ENCODE measurements at regions not wholly inside any gene's neighbourhood (a gene's known extent, or its start where the extent isn't known, plus 50 kb on each side); places are given as distances from the start of the nearest gene placed in this dataset.

DNA sequence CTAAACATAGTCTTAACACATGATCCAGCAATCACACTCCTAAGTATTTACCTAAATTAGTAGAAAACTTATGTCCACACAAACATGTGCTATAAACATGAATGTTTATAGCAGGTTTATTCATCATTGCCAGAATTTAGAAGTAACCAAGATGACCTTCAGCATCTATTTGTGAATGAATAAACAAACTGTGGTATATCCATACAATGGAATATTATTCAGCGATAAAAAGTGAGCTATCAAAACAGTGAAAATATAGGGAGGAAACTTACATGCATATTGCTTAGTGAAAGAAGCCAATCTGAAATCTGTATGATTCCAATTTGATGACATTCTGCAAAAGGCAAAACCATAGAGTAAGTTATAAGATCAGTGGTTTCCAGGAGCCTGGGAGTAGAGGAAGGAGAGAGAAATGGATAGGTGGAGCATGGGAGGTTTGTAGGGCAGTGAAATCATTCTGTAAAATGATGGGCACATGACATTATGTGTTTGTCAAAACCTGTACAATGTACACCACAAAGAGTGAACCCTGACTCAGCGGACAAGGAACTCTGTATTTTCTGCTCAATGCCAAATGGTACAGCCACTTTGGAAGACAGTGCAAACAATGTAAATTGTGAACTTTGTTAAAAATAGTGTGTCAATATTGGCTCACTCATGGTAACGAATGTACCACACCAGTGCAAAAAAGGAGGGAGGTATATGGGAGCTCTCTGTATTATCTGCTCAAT lies 61.9 kb upstream of the IGFBP2 start:
- TF ChIP-seq EGR1 (IDR thresholded peaks at IDR 0.05) = no peak
- TF ChIP-seq, protein P1, sequence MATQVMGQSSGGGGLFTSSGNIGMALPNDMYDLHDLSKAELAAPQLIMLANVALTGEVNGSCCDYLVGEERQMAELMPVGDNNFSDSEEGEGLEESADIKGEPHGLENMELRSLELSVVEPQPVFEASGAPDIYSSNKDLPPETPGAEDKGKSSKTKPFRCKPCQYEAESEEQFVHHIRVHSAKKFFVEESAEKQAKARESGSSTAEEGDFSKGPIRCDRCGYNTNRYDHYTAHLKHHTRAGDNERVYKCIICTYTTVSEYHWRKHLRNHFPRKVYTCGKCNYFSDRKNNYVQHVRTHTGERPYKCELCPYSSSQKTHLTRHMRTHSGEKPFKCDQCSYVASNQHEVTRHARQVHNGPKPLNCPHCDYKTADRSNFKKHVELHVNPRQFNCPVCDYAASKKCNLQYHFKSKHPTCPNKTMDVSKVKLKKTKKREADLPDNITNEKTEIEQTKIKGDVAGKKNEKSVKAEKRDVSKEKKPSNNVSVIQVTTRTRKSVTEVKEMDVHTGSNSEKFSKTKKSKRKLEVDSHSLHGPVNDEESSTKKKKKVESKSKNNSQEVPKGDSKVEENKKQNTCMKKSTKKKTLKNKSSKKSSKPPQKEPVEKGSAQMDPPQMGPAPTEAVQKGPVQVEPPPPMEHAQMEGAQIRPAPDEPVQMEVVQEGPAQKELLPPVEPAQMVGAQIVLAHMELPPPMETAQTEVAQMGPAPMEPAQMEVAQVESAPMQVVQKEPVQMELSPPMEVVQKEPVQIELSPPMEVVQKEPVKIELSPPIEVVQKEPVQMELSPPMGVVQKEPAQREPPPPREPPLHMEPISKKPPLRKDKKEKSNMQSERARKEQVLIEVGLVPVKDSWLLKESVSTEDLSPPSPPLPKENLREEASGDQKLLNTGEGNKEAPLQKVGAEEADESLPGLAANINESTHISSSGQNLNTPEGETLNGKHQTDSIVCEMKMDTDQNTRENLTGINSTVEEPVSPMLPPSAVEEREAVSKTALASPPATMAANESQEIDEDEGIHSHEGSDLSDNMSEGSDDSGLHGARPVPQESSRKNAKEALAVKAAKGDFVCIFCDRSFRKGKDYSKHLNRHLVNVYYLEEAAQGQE (IDR thresholded peaks at IDR 0.05; ENCODE audit: low read depth) = no peak
- TF ChIP-seq CEBPB (IDR thresholded peaks at IDR 0.05) = no peak
- no peak for TF ChIP-seq YY1 (IDR thresholded peaks at IDR 0.05; ENCODE audit: low read depth)
- TF ChIP-seq TAF1 (IDR thresholded peaks at IDR 0.05; ENCODE audit: low read depth) = no peak
